IMR-90 (cell line): ENCODE measurements at regions not wholly inside any gene's neighbourhood (a gene's known extent, or its start where the extent isn't known, plus 50 kb on each side); places are given as distances from the start of the nearest gene placed in this dataset.

ENCODE experiments used
- BHLHE40 ChIP-seq: fragments of 150-350 bp; IDR thresholded peaks from 2 replicates; pipeline ENCODE4 v1.6.1; 2016; ENCODE audit warnings: mild to moderate bottlenecking, low read depth, low read length
- CEBPB ChIP-seq: IDR thresholded peaks from 2 replicates; pipeline ENCODE4 v1.6.1; 2012; ENCODE audit warnings: low read depth, low read length, improper control_type of control experiment
- CHD1 ChIP-seq: IDR thresholded peaks from 2 replicates; pipeline ENCODE4 v1.6.1; 2012; ENCODE audit warnings: low read depth, low read length, improper control_type of control experiment
- MAFK ChIP-seq: IDR thresholded peaks from 2 replicates; pipeline ENCODE4 v1.6.1; 2012; ENCODE audit warnings: low read depth, low read length, improper control_type of control experiment
- MAZ ChIP-seq: IDR thresholded peaks from 2 replicates; pipeline ENCODE4 v1.6.1; 2012; ENCODE audit warnings: low read depth, mild to moderate bottlenecking, low read length, improper control_type of control experiment, moderate library complexity, borderline replicate concordance
- MXI1 ChIP-seq: IDR thresholded peaks from 2 replicates; pipeline ENCODE4 v1.6.1; 2012; ENCODE audit warnings: low read depth, mild to moderate bottlenecking, low read length, moderate library complexity, borderline replicate concordance
- POLR2A ChIP-seq: IDR thresholded peaks from 2 replicates; pipeline ENCODE4 v1.6.1; 2012; ENCODE audit warnings: mild to moderate bottlenecking, low read depth, low read length
- RAD21 ChIP-seq: IDR thresholded peaks from 2 replicates; pipeline ENCODE4 v1.6.1; 2012; ENCODE audit warnings: low read length, improper control_type of control experiment
- SMC3 ChIP-seq: fragments of 150-350 bp; IDR thresholded peaks from 2 replicates; pipeline ENCODE4 v1.6.1; 2016; ENCODE audit warnings: low read depth, mild to moderate bottlenecking, antibody characterized with exemption, low read length, moderate library complexity
- TF ChIP-seq, protein P1 (sequence below): conservative IDR thresholded peaks from 2 replicates; pipeline ENCODE4 v1.5.1; 2012; ENCODE audit warnings: mild to moderate bottlenecking, low read depth, low read length, improper control_type of control experiment
- TF ChIP-seq, protein P2 (sequence below): fragments of 150-350 bp; IDR thresholded peaks from 2 replicates; pipeline ENCODE4 v1.6.1; 2017; ENCODE audit warnings: mild to moderate bottlenecking, antibody characterized with exemption, low read length, low read depth
- TF ChIP-seq, protein P3 (sequence below): fragments of 150-350 bp; IDR thresholded peaks from 2 replicates; pipeline ENCODE4 v1.6.1; 2016; ENCODE audit warnings: low read depth, mild to moderate bottlenecking, low read length, moderate library complexity, borderline replicate concordance

DNA sequence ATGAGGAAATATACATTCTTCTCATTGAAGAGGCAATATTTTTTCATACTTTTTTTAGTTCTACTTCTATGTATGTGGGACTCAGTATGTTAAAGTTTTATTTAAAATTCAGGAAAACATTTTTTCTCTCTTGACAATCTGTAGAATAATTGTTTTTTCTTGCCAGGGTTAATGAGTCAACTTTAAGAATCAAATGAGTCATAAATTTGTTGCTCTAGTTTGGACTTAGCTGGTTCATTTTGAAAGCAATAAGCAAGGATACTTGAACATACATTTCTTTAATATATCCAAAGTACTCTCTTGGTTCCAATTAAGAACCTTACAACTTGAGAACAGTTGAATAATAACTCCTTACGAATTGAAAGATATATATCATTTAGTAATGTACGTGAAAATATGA, 1145.3 kb upstream of the B3GALT2 start:
- TF ChIP-seq, protein P1, sequence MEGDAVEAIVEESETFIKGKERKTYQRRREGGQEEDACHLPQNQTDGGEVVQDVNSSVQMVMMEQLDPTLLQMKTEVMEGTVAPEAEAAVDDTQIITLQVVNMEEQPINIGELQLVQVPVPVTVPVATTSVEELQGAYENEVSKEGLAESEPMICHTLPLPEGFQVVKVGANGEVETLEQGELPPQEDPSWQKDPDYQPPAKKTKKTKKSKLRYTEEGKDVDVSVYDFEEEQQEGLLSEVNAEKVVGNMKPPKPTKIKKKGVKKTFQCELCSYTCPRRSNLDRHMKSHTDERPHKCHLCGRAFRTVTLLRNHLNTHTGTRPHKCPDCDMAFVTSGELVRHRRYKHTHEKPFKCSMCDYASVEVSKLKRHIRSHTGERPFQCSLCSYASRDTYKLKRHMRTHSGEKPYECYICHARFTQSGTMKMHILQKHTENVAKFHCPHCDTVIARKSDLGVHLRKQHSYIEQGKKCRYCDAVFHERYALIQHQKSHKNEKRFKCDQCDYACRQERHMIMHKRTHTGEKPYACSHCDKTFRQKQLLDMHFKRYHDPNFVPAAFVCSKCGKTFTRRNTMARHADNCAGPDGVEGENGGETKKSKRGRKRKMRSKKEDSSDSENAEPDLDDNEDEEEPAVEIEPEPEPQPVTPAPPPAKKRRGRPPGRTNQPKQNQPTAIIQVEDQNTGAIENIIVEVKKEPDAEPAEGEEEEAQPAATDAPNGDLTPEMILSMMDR = no peak
- no peak for TF ChIP-seq BHLHE40
- no peak for TF ChIP-seq CHD1
- TF ChIP-seq SMC3 = no peak
- no peak for TF ChIP-seq POLR2A
- TF ChIP-seq, protein P2, sequence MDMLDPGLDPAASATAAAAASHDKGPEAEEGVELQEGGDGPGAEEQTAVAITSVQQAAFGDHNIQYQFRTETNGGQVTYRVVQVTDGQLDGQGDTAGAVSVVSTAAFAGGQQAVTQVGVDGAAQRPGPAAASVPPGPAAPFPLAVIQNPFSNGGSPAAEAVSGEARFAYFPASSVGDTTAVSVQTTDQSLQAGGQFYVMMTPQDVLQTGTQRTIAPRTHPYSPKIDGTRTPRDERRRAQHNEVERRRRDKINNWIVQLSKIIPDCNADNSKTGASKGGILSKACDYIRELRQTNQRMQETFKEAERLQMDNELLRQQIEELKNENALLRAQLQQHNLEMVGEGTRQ = no peak
- TF ChIP-seq, protein P3, sequence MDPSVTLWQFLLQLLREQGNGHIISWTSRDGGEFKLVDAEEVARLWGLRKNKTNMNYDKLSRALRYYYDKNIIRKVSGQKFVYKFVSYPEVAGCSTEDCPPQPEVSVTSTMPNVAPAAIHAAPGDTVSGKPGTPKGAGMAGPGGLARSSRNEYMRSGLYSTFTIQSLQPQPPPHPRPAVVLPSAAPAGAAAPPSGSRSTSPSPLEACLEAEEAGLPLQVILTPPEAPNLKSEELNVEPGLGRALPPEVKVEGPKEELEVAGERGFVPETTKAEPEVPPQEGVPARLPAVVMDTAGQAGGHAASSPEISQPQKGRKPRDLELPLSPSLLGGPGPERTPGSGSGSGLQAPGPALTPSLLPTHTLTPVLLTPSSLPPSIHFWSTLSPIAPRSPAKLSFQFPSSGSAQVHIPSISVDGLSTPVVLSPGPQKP = no peak
- no peak for TF ChIP-seq CEBPB
- no peak for TF ChIP-seq MXI1
- no peak for TF ChIP-seq RAD21
- no peak for TF ChIP-seq MAZ
- no peak for TF ChIP-seq MAFK
